RCC 7860 (cell line): ENCODE measurements at regions not wholly inside any gene's neighbourhood (a gene's known extent, or its start where the extent isn't known, plus 50 kb on each side); places are given as distances from the start of the nearest gene placed in this dataset.

ENCODE experiments used
- DNase-seq: peaks from one replicate; pipeline ENCODE4 v3.0.0-alpha.2; 2015; ENCODE audit warnings: low spot score
- FAIRE-seq: peaks from 2 replicates; lab custom pipeline; 2012; peaks lifted over from hg19 to GRCh38; lab: Jason Lieb, UNC

GRCh38 chr4:13840502-13841190 is 213.1 kb upstream of the BOD1L1 start:
- DNase-seq = no peak

GRCh38 chr4:13844740-13845139 is 217.2 kb upstream of the BOD1L1 start:
- FAIRE-seq (no peak), DNase-seq (no peak)

More at GRCh38 chr4:13840502-13841190, 213.1 kb upstream of the BOD1L1 start:
- no peak for FAIRE-seq

GRCh38 chr4:13849778-13850177 is 222.3 kb upstream of the BOD1L1 start:
- FAIRE-seq (no peak), DNase-seq (no peak)

GRCh38 chr4:13851085-13851940 is 223.8 kb upstream of the BOD1L1 start:
- FAIRE-seq (no peak), DNase-seq (no peak)

GRCh38 chr4:13852411-13852810 is 224.9 kb upstream of the BOD1L1 start:
- DNase-seq (no peak), FAIRE-seq (no peak)

- FAIRE-seq = no peak
- DNase-seq = no peak
Measured at GRCh38 chr4:13856387-13856786, 228.9 kb upstream of the BOD1L1 start.

- FAIRE-seq (no peak), DNase-seq (no peak)
Measured at GRCh38 chr4:13857397-13857796, 229.9 kb upstream of the BOD1L1 start.

- FAIRE-seq = no peak
- DNase-seq = no peak
Measured at GRCh38 chr4:13857800-13858199, 230.3 kb upstream of the BOD1L1 start.

GRCh38 chr4:13859423-13859822 is 231.9 kb upstream of the BOD1L1 start:
- FAIRE-seq (no peak), DNase-seq (no peak)

GRCh38 chr4:13860126-13860525 is 232.6 kb upstream of the BOD1L1 start:
- no peak for DNase-seq
- no peak for FAIRE-seq

- no peak for FAIRE-seq
Measured at GRCh38 chr4:13865871-13866669, 238.5 kb upstream of the BOD1L1 start.

GRCh38 chr4:13866881-13867280 is 239.4 kb upstream of the BOD1L1 start:
- FAIRE-seq (peak; percentile 71), DNase-seq (peak; percentile 39)

More at GRCh38 chr4:13865871-13866669, 238.5 kb upstream of the BOD1L1 start:
- no peak for DNase-seq

GRCh38 chr4:13872155-13872554 is 244.6 kb upstream of the BOD1L1 start:
- DNase-seq = no peak
- FAIRE-seq = no peak

- DNase-seq (no peak), FAIRE-seq (no peak)
Measured at GRCh38 chr4:13872955-13873354, 245.4 kb upstream of the BOD1L1 start.

- no peak for FAIRE-seq
- DNase-seq = no peak
Measured at GRCh38 chr4:13875181-13875580, 247.7 kb upstream of the BOD1L1 start.

- DNase-seq (no peak), FAIRE-seq (peak; percentile 65)
Measured at GRCh38 chr4:13876131-13876530, 248.6 kb upstream of the BOD1L1 start.

GRCh38 chr4:13876940-13877339 is 249.4 kb upstream of the BOD1L1 start:
- FAIRE-seq (no peak), DNase-seq (no peak)

- no peak for FAIRE-seq
Measured at GRCh38 chr4:13877626-13878025, 250.1 kb upstream of the BOD1L1 start.

GRCh38 chr4:13881892-13882291 is 254.4 kb upstream of the BOD1L1 start:
- DNase-seq = no peak
- no peak for FAIRE-seq

More at GRCh38 chr4:13877626-13878025, 250.1 kb upstream of the BOD1L1 start:
- DNase-seq = no peak

GRCh38 chr4:13887010-13887409 is 259.5 kb upstream of the BOD1L1 start:
- DNase-seq (no peak), FAIRE-seq (no peak)

GRCh38 chr4:13888112-13888511 is 260.6 kb upstream of the BOD1L1 start:
- FAIRE-seq (peak; percentile 93), DNase-seq (peak; percentile 73)
